ENCODE measurements at regions not wholly inside any gene's neighbourhood (a gene's known extent, or its start where the extent isn't known, plus 50 kb on each side); places are given as distances from the start of the nearest gene placed in this dataset.

- no peak for DNase-seq (ENCODE audit: low read depth in 1 of 2, low spot score in 1 of 2)
These were observed 625.8 kb downstream of the BRINP3 start for GRCh38 chr1:189851806-189852367.

GRCh38 chr1:189859385-189859977 is 618.2 kb downstream of the BRINP3 start:
- DNase-seq (ENCODE audit: low read depth in 1 of 2, low spot score in 1 of 2): no peak

GRCh38 chr1:189866606-189867005 is 611.1 kb downstream of the BRINP3 start:
- DNase-seq (ENCODE audit: low read depth in 1 of 2, low spot score in 1 of 2): no peak

GRCh38 chr1:189868021-189868420 is 609.6 kb downstream of the BRINP3 start:
- DNase-seq (ENCODE audit: low read depth in 1 of 2, low spot score in 1 of 2): no peak

GRCh38 chr1:189874715-189875435 is 602.8 kb downstream of the BRINP3 start:
- no peak for DNase-seq (ENCODE audit: low read depth in 1 of 2, low spot score in 1 of 2)

GRCh38 chr1:189880135-189880534 is 597.5 kb downstream of the BRINP3 start:
- no peak for DNase-seq (ENCODE audit: low read depth in 1 of 2, low spot score in 1 of 2)

GRCh38 chr1:189899686-189900425 is 577.8 kb downstream of the BRINP3 start:
- DNase-seq (ENCODE audit: low read depth in 1 of 2, low spot score in 1 of 2): no peak

GRCh38 chr1:189904509-189904908 is 573.2 kb downstream of the BRINP3 start:
- DNase-seq (ENCODE audit: low read depth in 1 of 2, low spot score in 1 of 2): no peak

GRCh38 chr1:189908113-189908512 is 569.6 kb downstream of the BRINP3 start:
- DNase-seq (ENCODE audit: low read depth in 1 of 2, low spot score in 1 of 2): no peak

GRCh38 chr1:189921613-189922012 is 556.1 kb downstream of the BRINP3 start:
- no peak for DNase-seq (ENCODE audit: low read depth in 1 of 2, low spot score in 1 of 2)

GRCh38 chr1:189927641-189928040 is 550.0 kb downstream of the BRINP3 start:
- no peak for DNase-seq (ENCODE audit: low read depth in 1 of 2, low spot score in 1 of 2)

- no peak for DNase-seq (ENCODE audit: low read depth in 1 of 2, low spot score in 1 of 2)
These were observed 548.1 kb downstream of the BRINP3 start for GRCh38 chr1:189929501-189930099.

- DNase-seq (ENCODE audit: low read depth in 1 of 2, low spot score in 1 of 2): no peak
These were observed 540.8 kb downstream of the BRINP3 start for GRCh38 chr1:189936861-189937260.

GRCh38 chr1:189939967-189940366 is 537.7 kb downstream of the BRINP3 start:
- DNase-seq (ENCODE audit: low read depth in 1 of 2, low spot score in 1 of 2): no peak

- DNase-seq (ENCODE audit: low read depth in 1 of 2, low spot score in 1 of 2): no peak
These were observed 535.7 kb downstream of the BRINP3 start for GRCh38 chr1:189941922-189942321.

- DNase-seq (ENCODE audit: low read depth in 1 of 2, low spot score in 1 of 2): no peak
These were observed 518.9 kb downstream of the BRINP3 start for GRCh38 chr1:189958756-189959155.

- no peak for DNase-seq (ENCODE audit: low read depth in 1 of 2, low spot score in 1 of 2)
These were observed 516.9 kb downstream of the BRINP3 start for GRCh38 chr1:189960769-189961168.

- no peak for DNase-seq (ENCODE audit: low read depth in 1 of 2, low spot score in 1 of 2)
These were observed 515.5 kb downstream of the BRINP3 start for GRCh38 chr1:189962181-189962580.

- no peak for DNase-seq (ENCODE audit: low read depth in 1 of 2, low spot score in 1 of 2)
These were observed 507.1 kb downstream of the BRINP3 start for GRCh38 chr1:189970331-189971230.

- DNase-seq (ENCODE audit: low read depth in 1 of 2, low spot score in 1 of 2): no peak
These were observed 506.0 kb downstream of the BRINP3 start for GRCh38 chr1:189971656-189972055.

All from activated CD4-positive, alpha-beta T cell treated with anti-CD3 and anti-CD28 coated beads, Interleukin-2, amount 50 U/mL, for 24 hours (primary cell).